ENCODE measurements at regions not wholly inside any gene's neighbourhood (a gene's known extent, or its start where the extent isn't known, plus 50 kb on each side); places are given as distances from the start of the nearest gene placed in this dataset.
"Not testable (repeated sequence)": the region's sequence is repeated elsewhere in the genome, so short reads cannot be mapped to it uniquely, and the experiment has no call there.

DNA sequence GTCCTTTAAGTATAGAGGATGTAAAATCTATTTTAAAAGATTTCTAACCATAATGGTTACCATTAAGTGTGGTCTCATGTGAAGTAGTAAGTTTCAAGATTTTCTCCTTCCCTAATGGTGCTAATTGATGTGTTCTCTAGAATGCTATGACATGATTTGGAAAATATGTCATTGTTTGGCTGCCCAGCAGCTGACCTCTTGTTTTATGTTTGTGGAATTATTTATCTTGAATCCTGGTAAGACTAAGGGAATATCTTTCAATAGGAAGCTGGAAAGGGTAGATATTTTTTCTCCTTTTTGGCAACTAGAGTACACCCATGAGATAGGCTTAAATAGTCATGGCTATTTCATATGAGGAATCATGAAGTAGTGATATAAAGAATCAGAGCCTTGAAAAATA lies 139.8 kb upstream of the CHODL start:
- intact Hi-C loops (cut with micrococcal nuclease), result no loop called here

DNA sequence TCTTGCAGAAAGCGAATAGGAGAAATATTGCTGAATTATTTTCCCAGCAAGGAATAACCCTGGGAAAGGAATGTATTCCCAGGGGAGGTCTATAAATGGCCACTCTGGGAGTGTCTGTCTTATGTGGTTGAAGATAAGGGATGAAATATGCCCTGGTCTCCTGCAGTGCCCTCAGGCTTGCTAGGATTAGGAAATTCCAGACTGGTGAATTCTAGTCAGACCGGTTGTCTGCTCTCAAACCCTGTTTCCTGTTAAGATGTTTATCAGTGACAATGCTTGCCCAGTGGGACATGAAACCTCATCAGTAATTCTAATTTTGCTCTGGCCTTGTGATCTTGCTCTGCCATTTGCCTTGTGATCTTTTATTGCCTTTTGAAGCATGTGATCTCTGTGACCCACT lies 148.2 kb upstream of the CHODL start:
- ATAC-seq (ENCODE audit: low read depth); DNase-seq; H3K27ac Mint-ChIP-seq; H3K36me3 Mint-ChIP-seq (ENCODE audit: low read depth); POLR2A ChIA-PET; CTCF ChIA-PET; H3K27me3 Mint-ChIP-seq; H3K4me1 Mint-ChIP-seq; H3K4me3 Mint-ChIP-seq; intact Hi-C loops (cut with micrococcal nuclease): not testable (repeated sequence)
- H3K9me3 Mint-ChIP-seq, result peaks cover 30% of the 10 kb centered on the region

More for the DNA sequence above, 139.8 kb upstream of the CHODL start:
- TF ChIP-seq, protein P1, sequence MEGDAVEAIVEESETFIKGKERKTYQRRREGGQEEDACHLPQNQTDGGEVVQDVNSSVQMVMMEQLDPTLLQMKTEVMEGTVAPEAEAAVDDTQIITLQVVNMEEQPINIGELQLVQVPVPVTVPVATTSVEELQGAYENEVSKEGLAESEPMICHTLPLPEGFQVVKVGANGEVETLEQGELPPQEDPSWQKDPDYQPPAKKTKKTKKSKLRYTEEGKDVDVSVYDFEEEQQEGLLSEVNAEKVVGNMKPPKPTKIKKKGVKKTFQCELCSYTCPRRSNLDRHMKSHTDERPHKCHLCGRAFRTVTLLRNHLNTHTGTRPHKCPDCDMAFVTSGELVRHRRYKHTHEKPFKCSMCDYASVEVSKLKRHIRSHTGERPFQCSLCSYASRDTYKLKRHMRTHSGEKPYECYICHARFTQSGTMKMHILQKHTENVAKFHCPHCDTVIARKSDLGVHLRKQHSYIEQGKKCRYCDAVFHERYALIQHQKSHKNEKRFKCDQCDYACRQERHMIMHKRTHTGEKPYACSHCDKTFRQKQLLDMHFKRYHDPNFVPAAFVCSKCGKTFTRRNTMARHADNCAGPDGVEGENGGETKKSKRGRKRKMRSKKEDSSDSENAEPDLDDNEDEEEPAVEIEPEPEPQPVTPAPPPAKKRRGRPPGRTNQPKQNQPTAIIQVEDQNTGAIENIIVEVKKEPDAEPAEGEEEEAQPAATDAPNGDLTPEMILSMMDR (IDR thresholded peaks at IDR 0.05), result no peak
- Mint-ChIP-seq H3K36me3 (ENCODE audit: low read depth) (no peaks in the 10 kb centered on the region), H3K27ac (no peak overlapping the region), H3K4me3 (no peak overlapping the region), H3K27me3 (no peaks in the 10 kb centered on the region), H3K4me1 (no peaks in the 10 kb centered on the region), H3K9me3 (peaks cover 22% of the 10 kb centered on the region)
- POLR2A ChIA-PET, result no interaction called here
- DNase-seq, result no peak
- ATAC-seq (ENCODE audit: low read depth), result no peak
- CTCF ChIA-PET, result no interaction called here

DNA sequence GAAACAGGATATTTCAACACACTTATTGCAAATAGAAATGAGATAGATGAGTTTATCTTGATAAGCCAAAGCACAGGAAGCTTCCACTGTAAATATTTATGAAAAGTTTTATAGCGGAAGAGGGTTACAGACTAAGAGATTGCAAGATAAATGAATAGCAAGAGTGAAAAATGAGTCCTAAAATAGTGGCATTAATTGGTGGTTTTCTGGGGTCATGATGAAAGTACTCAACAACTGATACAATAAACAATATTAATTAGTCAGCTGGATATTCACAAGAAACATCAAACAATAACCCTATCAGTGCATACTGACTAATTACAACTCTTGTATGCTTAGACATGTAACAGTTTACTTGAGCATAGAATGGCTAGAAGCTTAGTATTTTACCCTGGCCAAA lies 154.8 kb upstream of the CHODL start:
- H3K9me3 Mint-ChIP-seq, result peaks cover 30% of the 10 kb centered on the region
- no peaks in the 10 kb centered on the region for H3K36me3 Mint-ChIP-seq (ENCODE audit: low read depth)
- CTCF ChIA-PET, result no interaction called here
- POLR2A ChIA-PET, result no interaction called here
- intact Hi-C loops (cut with micrococcal nuclease), result no loop called here
- no peaks in the 10 kb centered on the region for H3K4me1 Mint-ChIP-seq
- TF ChIP-seq, protein P1 (IDR thresholded peaks at IDR 0.05), result no peak
- no peak overlapping the region for H3K4me3 Mint-ChIP-seq
- H3K27ac Mint-ChIP-seq, result no peak overlapping the region
- no peak for DNase-seq
- H3K27me3 Mint-ChIP-seq, result no peaks in the 10 kb centered on the region
- ATAC-seq (ENCODE audit: low read depth), result no peak

DNA sequence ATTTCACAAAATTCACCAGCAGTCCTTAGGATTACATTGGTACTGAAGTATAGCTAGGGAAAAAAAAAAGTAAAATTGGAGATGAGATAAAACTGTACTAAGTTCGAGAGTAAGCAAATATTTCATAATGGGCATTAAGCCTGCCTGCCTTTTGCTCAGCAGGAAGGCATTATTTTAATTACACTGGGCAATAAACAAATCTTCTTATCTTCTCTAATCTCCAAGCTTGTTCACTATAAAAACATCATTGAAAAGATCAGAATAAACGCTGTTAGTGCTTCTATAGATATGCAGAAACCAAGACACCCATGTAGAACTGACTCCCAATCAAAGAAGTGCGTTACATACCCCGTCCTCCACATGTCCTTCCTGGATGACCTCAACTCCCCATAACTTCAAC lies 174.2 kb upstream of the CHODL start:
- Mint-ChIP-seq H3K4me1 (no peaks in the 10 kb centered on the region), H3K27me3 (no peaks in the 10 kb centered on the region), H3K27ac (no peak overlapping the region), H3K36me3 (ENCODE audit: low read depth) (no peaks in the 10 kb centered on the region), H3K9me3 (peaks cover 3% of the 10 kb centered on the region), H3K4me3 (no peak overlapping the region)
- intact Hi-C loops (cut with micrococcal nuclease), result no loop called here
- TF ChIP-seq, protein P1 (IDR thresholded peaks at IDR 0.05), result no peak
- ATAC-seq (ENCODE audit: low read depth) (no peak), DNase-seq (no peak)
- ChIA-PET CTCF (no interaction called here), POLR2A (no interaction called here)

DNA sequence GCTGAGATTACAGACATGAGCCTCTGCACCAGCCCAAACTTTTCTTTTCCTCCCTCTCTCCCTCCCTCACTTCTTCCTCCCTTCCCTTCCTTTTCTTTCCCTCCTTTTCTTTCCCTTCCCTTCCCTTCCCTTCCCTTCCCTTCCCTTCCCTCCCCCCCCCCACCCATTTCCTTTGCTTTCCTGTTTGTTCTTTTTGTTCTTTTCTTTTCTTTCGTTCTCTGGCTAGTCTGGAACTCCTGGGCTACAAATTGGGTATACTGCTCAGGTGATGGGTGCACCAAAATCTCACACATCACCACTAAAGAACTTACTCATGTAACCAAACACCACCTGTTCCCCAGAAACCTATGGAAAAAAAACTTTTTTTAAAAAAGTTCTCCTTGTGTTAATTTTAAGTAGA lies 174.8 kb upstream of the CHODL start:
- Mint-ChIP-seq H3K27me3 (no peaks in the 10 kb centered on the region), H3K4me1 (no peaks in the 10 kb centered on the region), H3K4me3 (no peak overlapping the region), H3K27ac (no peak overlapping the region), H3K36me3 (ENCODE audit: low read depth) (no peaks in the 10 kb centered on the region), H3K9me3 (peaks cover 3% of the 10 kb centered on the region)
- POLR2A ChIA-PET, result no interaction called here
- no peak for DNase-seq
- intact Hi-C loops (cut with micrococcal nuclease), result no loop called here
- TF ChIP-seq, protein P1 (IDR thresholded peaks at IDR 0.05), result no peak
- CTCF ChIA-PET, result no interaction called here
- ATAC-seq (ENCODE audit: low read depth), result no peak

DNA sequence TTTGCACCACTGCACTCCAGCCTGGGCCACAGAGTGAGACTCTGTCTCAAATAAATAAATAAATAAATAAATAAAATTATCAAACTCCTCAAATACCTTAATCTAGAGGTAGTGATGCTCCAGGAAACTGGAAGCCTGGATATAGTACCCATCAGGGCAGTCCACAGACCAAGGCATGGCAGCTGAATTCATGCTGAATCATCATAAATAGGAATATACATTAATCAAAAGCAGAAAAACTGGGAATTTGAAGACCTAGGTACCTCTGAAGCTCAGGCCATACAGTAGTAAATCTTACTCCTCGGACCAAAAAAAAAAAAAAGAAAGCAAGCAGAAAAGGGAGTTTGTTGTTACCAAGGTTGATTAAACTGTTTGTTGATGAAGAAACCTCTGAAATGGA lies 184.2 kb upstream of the CHODL start:
- H3K27me3 Mint-ChIP-seq, result no peaks in the 10 kb centered on the region
- ATAC-seq (ENCODE audit: low read depth) (no peak), DNase-seq (no peak)
- no peaks in the 10 kb centered on the region for H3K4me1 Mint-ChIP-seq
- CTCF ChIA-PET, result no interaction called here
- intact Hi-C loops (cut with micrococcal nuclease), result no loop called here
- no peak overlapping the region for H3K4me3 Mint-ChIP-seq
- H3K9me3 Mint-ChIP-seq, result peaks cover 4% of the 10 kb centered on the region
- POLR2A ChIA-PET, result no interaction called here
- no peaks in the 10 kb centered on the region for H3K36me3 Mint-ChIP-seq (ENCODE audit: low read depth)
- TF ChIP-seq, protein P1 (IDR thresholded peaks at IDR 0.05), result no peak
- H3K27ac Mint-ChIP-seq, result no peak overlapping the region
